SK-N-SH treated with all-trans-retinoic acid at 6 μM for 48 hours (cell line): ENCODE measurements at regions not wholly inside any gene's neighbourhood (a gene's known extent, or its start where the extent isn't known, plus 50 kb on each side); places are given as distances from the start of the nearest gene placed in this dataset.

Experiments used
- ISL1 ChIP-seq: fragments of 250-450 bp; sonication (Bioruptor Pico); IDR thresholded peaks from 2 replicates; pipeline ENCODE4 v2.1.2; 2022; ENCODE audit warnings: mild to moderate bottlenecking, moderate library complexity
- RARB ChIP-seq: fragments of 250-450 bp; sonication (Bioruptor Pico); IDR thresholded peaks from 2 replicates; pipeline ENCODE4 v1.8.0; 2021; ENCODE audit warnings: mild to moderate bottlenecking, moderate library complexity
- ZFP30 ChIP-seq: fragments of 450-650 bp; formaldehyde crosslinking; IDR thresholded peaks from 2 replicates; pipeline ENCODE4 v1.5.0; 2022; ENCODE audit warnings: mild to moderate bottlenecking, moderate library complexity
- TF ChIP-seq, protein P1 (sequence below): fragments of 250-450 bp; sonication (Bioruptor Pico); IDR thresholded peaks from 2 replicates; pipeline ENCODE4 v1.5.1; 2020; ENCODE audit warnings: low read depth, mild to moderate bottlenecking, moderate library complexity

DNA sequence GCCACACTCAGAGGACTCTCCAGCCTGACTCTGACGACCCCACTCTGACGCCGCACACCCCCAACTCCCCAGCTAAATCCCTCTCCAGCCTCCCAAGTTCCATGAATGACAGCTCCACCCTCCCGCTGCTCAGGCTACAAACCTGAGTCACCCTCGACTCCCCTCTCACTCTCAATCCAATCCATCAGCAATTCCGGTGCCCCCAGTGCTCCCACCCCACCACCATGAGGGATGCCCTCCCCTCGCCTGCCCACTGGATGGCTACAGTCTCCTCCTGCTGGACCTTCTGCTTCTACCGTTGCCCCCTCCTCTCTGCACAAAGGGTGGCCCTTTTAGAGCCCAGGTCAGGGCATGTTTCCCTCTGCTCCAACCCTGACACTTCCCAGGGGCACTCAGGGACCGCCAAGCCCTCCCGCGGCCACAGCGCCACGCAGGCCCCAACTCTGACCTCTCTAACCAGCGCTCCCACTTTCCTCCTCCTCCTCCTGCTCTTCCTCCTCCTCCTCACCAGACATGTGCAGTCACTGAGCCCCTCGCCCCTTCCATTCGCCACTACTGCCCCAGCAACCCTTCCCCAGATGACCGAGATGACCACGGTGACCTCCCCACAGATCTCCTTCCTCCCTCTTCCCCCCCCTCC lies 69.5 kb upstream of the NUP50 start:
- TF ChIP-seq RARB (CRISPR knock-in tag) (no peak), ISL1 (CRISPR knock-in tag) (no peak), ZFP30 (CRISPR knock-in tag) (no peak)
- TF ChIP-seq, protein P1, sequence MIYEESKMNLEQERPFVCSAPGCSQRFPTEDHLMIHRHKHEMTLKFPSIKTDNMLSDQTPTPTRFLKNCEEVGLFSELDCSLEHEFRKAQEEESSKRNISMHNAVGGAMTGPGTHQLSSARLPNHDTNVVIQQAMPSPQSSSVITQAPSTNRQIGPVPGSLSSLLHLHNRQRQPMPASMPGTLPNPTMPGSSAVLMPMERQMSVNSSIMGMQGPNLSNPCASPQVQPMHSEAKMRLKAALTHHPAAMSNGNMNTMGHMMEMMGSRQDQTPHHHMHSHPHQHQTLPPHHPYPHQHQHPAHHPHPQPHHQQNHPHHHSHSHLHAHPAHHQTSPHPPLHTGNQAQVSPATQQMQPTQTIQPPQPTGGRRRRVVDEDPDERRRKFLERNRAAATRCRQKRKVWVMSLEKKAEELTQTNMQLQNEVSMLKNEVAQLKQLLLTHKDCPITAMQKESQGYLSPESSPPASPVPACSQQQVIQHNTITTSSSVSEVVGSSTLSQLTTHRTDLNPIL (CRISPR knock-in tag): no peak
